Thyroid gland (tissue), 4 donors: ENCODE measurements at regions not wholly inside any gene's neighbourhood (a gene's known extent, or its start where the extent isn't known, plus 50 kb on each side); places are given as distances from the start of the nearest gene placed in this dataset.

Experiments used
- POLR2A ChIP-seq, 2 donors: fragments of 450-650 bp; IDR thresholded peaks; one replicate each; pipeline ENCODE4 v1.6.1; 2017; ENCODE audit warnings: antibody characterized with exemption in 2 of 2, mild to moderate bottlenecking in 2 of 2, moderate library complexity in 1 of 2
- TF ChIP-seq, protein P1 (sequence below), 6 experiments: fragments of 200-600 bp in 3 of 6; fragments of 450-650 bp in 3 of 6; sonication (generic) in 3 of 6; IDR thresholded peaks; one replicate each; pipeline ENCODE4 v1.5.1; 2016 to 2019; ENCODE audit warnings: antibody characterized with exemption in 6 of 6, mild to moderate bottlenecking in 2 of 6, inconsistent platforms in 1 of 6, moderate library complexity in 1 of 6

DNA sequence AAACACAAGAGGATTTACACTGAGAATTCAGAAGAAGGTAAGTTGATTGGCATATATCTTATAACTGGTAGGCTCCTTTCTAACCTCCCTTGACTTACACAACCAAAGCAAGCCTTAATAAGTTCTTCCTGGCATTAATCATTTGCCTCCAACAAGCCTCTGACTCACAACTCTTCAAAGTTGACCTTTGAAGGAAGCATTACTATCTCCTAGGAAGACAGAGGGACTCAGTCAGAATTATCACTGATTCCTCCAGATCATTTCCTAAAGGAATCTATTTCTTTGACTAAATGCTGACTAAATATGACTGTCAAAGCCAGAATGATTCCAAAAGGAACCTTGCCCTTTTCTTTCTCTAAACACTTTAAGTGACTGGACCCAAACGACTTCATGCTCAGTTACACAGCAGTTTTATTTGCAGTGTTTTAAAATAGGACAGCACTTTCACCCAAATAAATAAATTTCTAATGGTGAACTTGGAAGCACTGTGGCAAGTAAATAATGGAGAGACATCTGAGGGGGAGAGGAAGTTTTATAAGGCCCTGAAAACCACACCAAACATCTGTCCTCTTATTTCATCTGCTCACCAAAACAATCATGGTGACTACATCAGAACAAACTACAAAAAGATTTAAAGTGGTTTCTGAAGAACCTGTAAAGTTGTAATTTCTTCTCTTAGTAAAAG, 128.2 kb downstream of the KLHL28 start:
- TF ChIP-seq, protein P1, sequence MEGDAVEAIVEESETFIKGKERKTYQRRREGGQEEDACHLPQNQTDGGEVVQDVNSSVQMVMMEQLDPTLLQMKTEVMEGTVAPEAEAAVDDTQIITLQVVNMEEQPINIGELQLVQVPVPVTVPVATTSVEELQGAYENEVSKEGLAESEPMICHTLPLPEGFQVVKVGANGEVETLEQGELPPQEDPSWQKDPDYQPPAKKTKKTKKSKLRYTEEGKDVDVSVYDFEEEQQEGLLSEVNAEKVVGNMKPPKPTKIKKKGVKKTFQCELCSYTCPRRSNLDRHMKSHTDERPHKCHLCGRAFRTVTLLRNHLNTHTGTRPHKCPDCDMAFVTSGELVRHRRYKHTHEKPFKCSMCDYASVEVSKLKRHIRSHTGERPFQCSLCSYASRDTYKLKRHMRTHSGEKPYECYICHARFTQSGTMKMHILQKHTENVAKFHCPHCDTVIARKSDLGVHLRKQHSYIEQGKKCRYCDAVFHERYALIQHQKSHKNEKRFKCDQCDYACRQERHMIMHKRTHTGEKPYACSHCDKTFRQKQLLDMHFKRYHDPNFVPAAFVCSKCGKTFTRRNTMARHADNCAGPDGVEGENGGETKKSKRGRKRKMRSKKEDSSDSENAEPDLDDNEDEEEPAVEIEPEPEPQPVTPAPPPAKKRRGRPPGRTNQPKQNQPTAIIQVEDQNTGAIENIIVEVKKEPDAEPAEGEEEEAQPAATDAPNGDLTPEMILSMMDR (IDR thresholded peaks at IDR 0.05), result no peak
- no peak for TF ChIP-seq POLR2A (IDR thresholded peaks at IDR 0.05)
